ENCODE measurements at regions not wholly inside any gene's neighbourhood (a gene's known extent, or its start where the extent isn't known, plus 50 kb on each side); places are given as distances from the start of the nearest gene placed in this dataset.

DNA sequence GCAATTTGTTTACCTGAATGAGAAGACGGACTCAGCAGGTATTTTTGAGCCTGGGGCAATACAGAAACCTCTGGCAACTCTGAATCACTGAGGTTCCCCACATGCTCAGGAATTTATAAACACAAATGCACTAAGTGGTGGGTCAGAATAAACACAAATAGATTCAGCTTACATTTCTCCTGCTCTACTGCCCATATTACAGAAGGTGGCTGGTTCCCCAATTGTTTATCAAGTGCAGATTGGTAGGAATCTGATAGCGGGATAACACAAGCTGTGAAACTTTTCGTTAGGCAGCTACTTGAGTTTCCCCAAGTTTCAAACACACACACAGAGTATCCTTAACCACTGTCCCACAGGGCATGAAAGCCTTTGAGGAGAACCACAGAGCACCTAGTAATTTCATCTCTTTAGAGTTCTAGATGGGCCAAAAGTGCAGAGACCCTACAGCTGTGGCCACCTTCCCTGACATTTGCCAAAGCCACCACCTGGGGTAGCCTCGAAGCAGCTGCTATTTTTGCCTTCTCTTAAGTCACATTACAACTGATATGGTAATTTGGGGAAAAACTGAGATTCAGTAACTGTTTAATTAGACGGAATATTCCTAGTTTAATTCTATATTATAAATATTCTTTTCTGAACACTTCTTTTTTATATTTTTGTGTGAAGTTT, 204.2 kb upstream of the PTCHD4 start:
- H3K36me3 ChIP-seq = no peaks in the 10 kb centered on the region
- no peaks in the 10 kb centered on the region for H3K27me3 ChIP-seq
- 76 to 79% (median 78%) methylated on average over 5 of the region's 5 CpGs for WGBS, 3 donors
- no peak overlapping the region for H3K27ac ChIP-seq
- H3K9me3 ChIP-seq = no peaks in the 10 kb centered on the region
- intact Hi-C loops (cut with DNase I) = no loop called here
- H3K4me3 ChIP-seq = no peak overlapping the region
- TF ChIP-seq, protein P1, sequence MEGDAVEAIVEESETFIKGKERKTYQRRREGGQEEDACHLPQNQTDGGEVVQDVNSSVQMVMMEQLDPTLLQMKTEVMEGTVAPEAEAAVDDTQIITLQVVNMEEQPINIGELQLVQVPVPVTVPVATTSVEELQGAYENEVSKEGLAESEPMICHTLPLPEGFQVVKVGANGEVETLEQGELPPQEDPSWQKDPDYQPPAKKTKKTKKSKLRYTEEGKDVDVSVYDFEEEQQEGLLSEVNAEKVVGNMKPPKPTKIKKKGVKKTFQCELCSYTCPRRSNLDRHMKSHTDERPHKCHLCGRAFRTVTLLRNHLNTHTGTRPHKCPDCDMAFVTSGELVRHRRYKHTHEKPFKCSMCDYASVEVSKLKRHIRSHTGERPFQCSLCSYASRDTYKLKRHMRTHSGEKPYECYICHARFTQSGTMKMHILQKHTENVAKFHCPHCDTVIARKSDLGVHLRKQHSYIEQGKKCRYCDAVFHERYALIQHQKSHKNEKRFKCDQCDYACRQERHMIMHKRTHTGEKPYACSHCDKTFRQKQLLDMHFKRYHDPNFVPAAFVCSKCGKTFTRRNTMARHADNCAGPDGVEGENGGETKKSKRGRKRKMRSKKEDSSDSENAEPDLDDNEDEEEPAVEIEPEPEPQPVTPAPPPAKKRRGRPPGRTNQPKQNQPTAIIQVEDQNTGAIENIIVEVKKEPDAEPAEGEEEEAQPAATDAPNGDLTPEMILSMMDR (IDR thresholded peaks at IDR 0.05) = no peak
- TF ChIP-seq POLR2A (IDR thresholded peaks at IDR 0.05) = no peak
- no peak for TF ChIP-seq EP300 (IDR thresholded peaks at IDR 0.05)
- no peaks in the 10 kb centered on the region for H3K4me1 ChIP-seq (ENCODE audit: insufficient read depth)
- no peak for DNase-seq

DNA sequence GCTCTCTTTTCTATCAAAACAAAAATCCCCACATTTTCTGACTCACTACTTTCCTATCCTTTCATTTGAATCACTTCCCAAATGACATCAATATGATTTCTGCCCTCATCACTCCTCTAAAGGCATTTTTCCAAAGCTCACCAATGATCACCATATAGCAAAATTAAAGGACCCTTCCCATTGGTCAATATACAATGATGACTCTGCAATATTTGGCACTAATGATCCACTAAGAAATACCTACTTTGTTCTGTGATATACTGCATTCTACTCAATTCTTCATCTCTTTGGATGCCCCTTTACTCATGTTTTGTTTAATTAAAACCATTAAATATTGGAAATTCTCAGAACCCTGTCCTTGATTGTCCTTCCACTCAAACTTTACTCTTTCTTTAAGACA, 200.3 kb upstream of the PTCHD4 start:
- no peaks in the 10 kb centered on the region for H3K27me3 ChIP-seq
- H3K27ac ChIP-seq = no peak overlapping the region
- no peaks in the 10 kb centered on the region for H3K9me3 ChIP-seq
- no peak overlapping the region for H3K4me3 ChIP-seq
- H3K4me1 ChIP-seq (ENCODE audit: insufficient read depth) = no peaks in the 10 kb centered on the region
- no peak for DNase-seq
- intact Hi-C loops (cut with DNase I) = no loop called here
- H3K36me3 ChIP-seq = no peaks in the 10 kb centered on the region
- no peak for TF ChIP-seq POLR2A (IDR thresholded peaks at IDR 0.05)
- TF ChIP-seq, protein P1 (IDR thresholded peaks at IDR 0.05) = no peak
- TF ChIP-seq EP300 (IDR thresholded peaks at IDR 0.05) = no peak

DNA sequence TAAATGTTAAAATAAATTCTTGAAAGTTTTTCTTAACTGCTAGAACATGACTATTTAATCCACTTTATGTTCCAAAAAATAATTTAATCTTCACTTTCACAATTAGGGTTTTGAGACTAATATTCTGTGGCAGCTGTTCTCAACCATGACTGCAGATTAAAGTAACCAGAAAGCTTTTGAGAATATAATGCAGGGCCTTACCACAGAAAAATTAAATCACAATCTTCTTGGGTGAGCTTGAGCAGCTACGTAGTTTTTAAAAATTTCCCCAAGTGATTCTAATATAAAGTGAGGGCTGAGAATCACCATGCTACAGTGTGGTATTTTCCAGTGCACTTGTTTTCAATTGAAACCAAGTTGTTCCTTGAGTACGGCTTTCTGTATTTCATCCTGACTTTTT, 196.6 kb upstream of the PTCHD4 start:
- TF ChIP-seq EP300 (IDR thresholded peaks at IDR 0.05) = no peak
- TF ChIP-seq, protein P1 (IDR thresholded peaks at IDR 0.05) = no peak
- no peak for TF ChIP-seq POLR2A (IDR thresholded peaks at IDR 0.05)

DNA sequence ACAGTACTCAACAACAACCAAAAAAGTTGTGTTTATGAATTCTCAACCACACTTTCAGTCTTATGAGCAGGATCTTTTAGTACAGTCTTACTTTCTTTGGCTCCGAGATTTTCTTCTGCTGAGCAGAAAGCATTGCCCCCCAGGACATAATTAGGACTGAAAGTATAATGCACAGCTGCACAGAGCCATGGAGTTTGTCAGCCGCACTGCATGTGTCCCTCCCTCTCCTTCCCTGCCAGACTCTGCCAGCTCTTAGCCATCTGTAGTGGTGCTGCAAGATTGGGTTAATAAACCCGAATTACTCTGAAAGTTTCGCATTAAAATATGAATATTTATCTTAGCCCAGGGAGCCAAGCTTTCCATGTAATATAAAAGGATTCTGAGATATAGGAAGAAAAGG, 179.6 kb upstream of the PTCHD4 start:
- intact Hi-C loops (cut with DNase I) = no loop called here
- no peak overlapping the region for H3K4me3 ChIP-seq
- no peaks in the 10 kb centered on the region for H3K4me1 ChIP-seq (ENCODE audit: insufficient read depth)
- H3K9me3 ChIP-seq = no peaks in the 10 kb centered on the region
- no peak for DNase-seq
- no peaks in the 10 kb centered on the region for H3K36me3 ChIP-seq
- 78 to 89% (median 80%) methylated on average over 4 of the region's 4 CpGs for WGBS, 3 donors
- no peak overlapping the region for H3K27ac ChIP-seq
- H3K27me3 ChIP-seq = no peaks in the 10 kb centered on the region
- no peak for TF ChIP-seq EP300 (IDR thresholded peaks at IDR 0.05)
- no peak for TF ChIP-seq POLR2A (IDR thresholded peaks at IDR 0.05)
- TF ChIP-seq, protein P1 (IDR thresholded peaks at IDR 0.05) = no peak

More for the DNA sequence above, 196.6 kb upstream of the PTCHD4 start:
- no peaks in the 10 kb centered on the region for H3K4me1 ChIP-seq (ENCODE audit: insufficient read depth)
- no peaks in the 10 kb centered on the region for H3K27me3 ChIP-seq
- H3K9me3 ChIP-seq = no peaks in the 10 kb centered on the region
- no peak overlapping the region for H3K27ac ChIP-seq
- WGBS, 3 donors = 80 to 88% (median 85%) methylated on average over 2 of the region's 2 CpGs
- no peak overlapping the region for H3K4me3 ChIP-seq
- no peak for DNase-seq
- no peaks in the 10 kb centered on the region for H3K36me3 ChIP-seq
- intact Hi-C loops (cut with DNase I) = no loop called here
